Liver (tissue), 3 donors: ENCODE measurements at regions not wholly inside any gene's neighbourhood (a gene's known extent, or its start where the extent isn't known, plus 50 kb on each side); places are given as distances from the start of the nearest gene placed in this dataset.

ENCODE experiments used
- TAF1 ChIP-seq: conservative IDR thresholded peaks from 2 replicates; pipeline ENCODE4 v1.6.1; 2016; ENCODE audit warnings: antibody characterized with exemption, mild to moderate bottlenecking
- TF ChIP-seq, protein P1 (sequence below): fragments of 150-350 bp; IDR thresholded peaks from 2 replicates; pipeline ENCODE4 v1.5.1; 2017; ENCODE audit warnings: improper control_type of control experiment, low read depth, low read length; ENCODE audit not compliant: missing input control
- donor health status: healthy.
- donor health status: healthy.

DNA sequence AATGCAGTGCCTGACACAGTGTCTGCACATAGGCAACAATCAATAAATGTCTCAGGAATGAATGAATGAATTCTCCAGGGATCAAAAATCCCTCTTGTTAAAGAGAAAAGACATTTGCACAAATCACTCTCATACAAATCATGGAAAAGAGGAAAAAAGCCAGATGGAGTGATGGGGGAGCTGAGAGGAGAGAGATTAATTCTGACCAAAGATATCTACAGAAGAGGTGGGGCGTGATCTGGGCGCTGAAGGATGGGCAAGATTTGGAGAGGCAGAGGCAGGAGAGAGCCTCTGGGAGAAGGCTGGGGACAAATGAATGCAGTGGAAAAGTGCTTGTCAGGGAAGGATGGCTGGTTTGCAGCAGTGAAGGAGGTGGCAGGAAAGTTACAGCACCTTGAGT, 142.9 kb upstream of the BACH2 start:
- TF ChIP-seq, protein P1, sequence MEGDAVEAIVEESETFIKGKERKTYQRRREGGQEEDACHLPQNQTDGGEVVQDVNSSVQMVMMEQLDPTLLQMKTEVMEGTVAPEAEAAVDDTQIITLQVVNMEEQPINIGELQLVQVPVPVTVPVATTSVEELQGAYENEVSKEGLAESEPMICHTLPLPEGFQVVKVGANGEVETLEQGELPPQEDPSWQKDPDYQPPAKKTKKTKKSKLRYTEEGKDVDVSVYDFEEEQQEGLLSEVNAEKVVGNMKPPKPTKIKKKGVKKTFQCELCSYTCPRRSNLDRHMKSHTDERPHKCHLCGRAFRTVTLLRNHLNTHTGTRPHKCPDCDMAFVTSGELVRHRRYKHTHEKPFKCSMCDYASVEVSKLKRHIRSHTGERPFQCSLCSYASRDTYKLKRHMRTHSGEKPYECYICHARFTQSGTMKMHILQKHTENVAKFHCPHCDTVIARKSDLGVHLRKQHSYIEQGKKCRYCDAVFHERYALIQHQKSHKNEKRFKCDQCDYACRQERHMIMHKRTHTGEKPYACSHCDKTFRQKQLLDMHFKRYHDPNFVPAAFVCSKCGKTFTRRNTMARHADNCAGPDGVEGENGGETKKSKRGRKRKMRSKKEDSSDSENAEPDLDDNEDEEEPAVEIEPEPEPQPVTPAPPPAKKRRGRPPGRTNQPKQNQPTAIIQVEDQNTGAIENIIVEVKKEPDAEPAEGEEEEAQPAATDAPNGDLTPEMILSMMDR, result no peak
- TF ChIP-seq TAF1, result no peak
